Activated naive CD4-positive, alpha-beta T cell treated with anti-CD3 and anti-CD28 coated beads for 36 hours (primary cell): ENCODE measurements at regions not wholly inside any gene's neighbourhood (a gene's known extent, or its start where the extent isn't known, plus 50 kb on each side); places are given as distances from the start of the nearest gene placed in this dataset.

Source experiments
- CTCF ChIA-PET: fragments of 350-600 bp; sonication (Branson Sonifier 250); formaldehyde crosslinking; loops from one replicate; lab custom pipeline; 2021; ENCODE audit warnings: antibody characterized with exemption; lab: Charles Lee
- DNase-seq: peaks from one replicate; pipeline ENCODE4 v3.0.0-alpha.2; 2020
- H3K27ac Mint-ChIP-seq: one replicate; pipeline ENCODE4 v1.8.0; 2021; ENCODE audit warnings: mild to moderate bottlenecking, mixed read lengths
- H3K27me3 Mint-ChIP-seq: one replicate; pipeline ENCODE4 v1.8.0; 2021; ENCODE audit warnings: low read depth, mixed read lengths
- H3K36me3 Mint-ChIP-seq: one replicate; pipeline ENCODE4 v1.8.0; 2021; ENCODE audit warnings: low read depth, mixed read lengths
- H3K4me1 Mint-ChIP-seq: one replicate; pipeline ENCODE4 v1.8.0; 2021; ENCODE audit warnings: low read depth, mixed read lengths
- H3K4me3 Mint-ChIP-seq: one replicate; pipeline ENCODE4 v1.8.0; 2021; ENCODE audit warnings: mild to moderate bottlenecking, moderate library complexity, mixed read lengths
- H3K9me3 Mint-ChIP-seq: one replicate; pipeline ENCODE4 v1.8.0; 2021; ENCODE audit warnings: mixed read lengths
- intact Hi-C: fragments of 100-400 bp; cut with micrococcal nuclease; formaldehyde crosslinking; loops from one replicate; pipeline ENCODE4 v1.15.1; 2023

- Mint-ChIP-seq H3K27ac (no peak overlapping the region), H3K9me3 (no peaks in the 10 kb centered on the region), H3K27me3 (no peaks in the 10 kb centered on the region), H3K4me3 (no peak overlapping the region), H3K36me3 (no peaks in the 10 kb centered on the region), H3K4me1 (no peaks in the 10 kb centered on the region)
- intact Hi-C loops = loop anchor here (2.0 kb wide), 1 partner anchor 19 kb away; no protein-coding TSS in a partner anchor
- no peak for DNase-seq
- CTCF ChIA-PET = no interaction called here
Observed at GRCh38 chr5:40309851-40310250, 369.9 kb upstream of the PTGER4 start.

- Mint-ChIP-seq H3K27ac (no peak overlapping the region), H3K4me3 (no peak overlapping the region), H3K27me3 (no peaks in the 10 kb centered on the region), H3K4me1 (no peaks in the 10 kb centered on the region), H3K9me3 (no peaks in the 10 kb centered on the region), H3K36me3 (no peaks in the 10 kb centered on the region)
- CTCF ChIA-PET = no interaction called here
- no peak for DNase-seq
- intact Hi-C loops = loop anchor here (2.0 kb wide), 1 partner anchor 18 kb away; no protein-coding TSS in a partner anchor
Observed at GRCh38 chr5:40308867-40309266, 370.8 kb upstream of the PTGER4 start.

- Mint-ChIP-seq H3K27me3 (no peaks in the 10 kb centered on the region), H3K4me1 (no peaks in the 10 kb centered on the region), H3K9me3 (no peaks in the 10 kb centered on the region), H3K27ac (no peak overlapping the region), H3K36me3 (no peaks in the 10 kb centered on the region), H3K4me3 (no peak overlapping the region)
- CTCF ChIA-PET = no interaction called here
- intact Hi-C loops = loop anchor here (2.0 kb wide), 1 partner anchor 17 kb away; no protein-coding TSS in a partner anchor
- no peak for DNase-seq
Observed at GRCh38 chr5:40307920-40308319, 371.8 kb upstream of the PTGER4 start.

GRCh38 chr5:40306869-40307487, 372.7 kb upstream of the PTGER4 start:
- intact Hi-C loops = no loop called here
- DNase-seq = no peak
- Mint-ChIP-seq H3K4me3 (no peak overlapping the region), H3K27ac (no peak overlapping the region), H3K4me1 (no peaks in the 10 kb centered on the region), H3K36me3 (no peaks in the 10 kb centered on the region), H3K9me3 (no peaks in the 10 kb centered on the region), H3K27me3 (no peaks in the 10 kb centered on the region)
- CTCF ChIA-PET = interaction anchor here (0.6 kb wide), 1 partner anchor 16 kb away, joined by 3 read pairs; no protein-coding TSS in a partner anchor

- Mint-ChIP-seq H3K27ac (no peak overlapping the region), H3K4me3 (no peak overlapping the region), H3K27me3 (no peaks in the 10 kb centered on the region), H3K4me1 (peaks cover 20% of the 10 kb centered on the region), H3K9me3 (no peaks in the 10 kb centered on the region), H3K36me3 (no peaks in the 10 kb centered on the region)
- DNase-seq = no peak
- intact Hi-C loops = no loop called here
- CTCF ChIA-PET = interaction anchor here (0.9 kb wide), 1 partner anchor 10 kb away, joined by 3 read pairs; no protein-coding TSS in a partner anchor
Observed at GRCh38 chr5:40292006-40292405, 387.7 kb upstream of the PTGER4 start.

- peaks cover 20% of the 10 kb centered on the region for H3K4me1 Mint-ChIP-seq
- H3K9me3 Mint-ChIP-seq = no peaks in the 10 kb centered on the region
- H3K27me3 Mint-ChIP-seq = no peaks in the 10 kb centered on the region
- intact Hi-C loops = loop anchor here (2.0 kb wide), 1 partner anchor 17 kb away; no protein-coding TSS in a partner anchor
- CTCF ChIA-PET = interaction anchor here (0.5 to 0.9 kb wide), 3 partner anchors 11 to 363 kb away, joined by 3 to 4 read pairs (median 3); no protein-coding TSS in a partner anchor
- DNase-seq = no peak
- no peaks in the 10 kb centered on the region for H3K36me3 Mint-ChIP-seq
- no peak overlapping the region for H3K27ac Mint-ChIP-seq
- no peak overlapping the region for H3K4me3 Mint-ChIP-seq
Observed at GRCh38 chr5:40291338-40291737, 388.4 kb upstream of the PTGER4 start.

GRCh38 chr5:40288800-40289485, 390.8 kb upstream of the PTGER4 start:
- intact Hi-C loops = no loop called here
- no peak for DNase-seq
- Mint-ChIP-seq H3K36me3 (no peaks in the 10 kb centered on the region), H3K4me3 (no peak overlapping the region), H3K27ac (no peak overlapping the region), H3K9me3 (no peaks in the 10 kb centered on the region), H3K27me3 (no peaks in the 10 kb centered on the region), H3K4me1 (peaks cover 24% of the 10 kb centered on the region)
- CTCF ChIA-PET = no interaction called here

GRCh38 chr5:40284863-40285262, 394.9 kb upstream of the PTGER4 start:
- Mint-ChIP-seq H3K27ac (no peak overlapping the region), H3K36me3 (no peaks in the 10 kb centered on the region), H3K27me3 (no peaks in the 10 kb centered on the region), H3K4me1 (peaks cover 12% of the 10 kb centered on the region), H3K4me3 (no peak overlapping the region), H3K9me3 (no peaks in the 10 kb centered on the region)
- CTCF ChIA-PET = interaction anchor here (0.9 kb wide), 1 partner anchor 9 kb away, joined by 3 read pairs; no protein-coding TSS in a partner anchor
- intact Hi-C loops = no loop called here
- DNase-seq = no peak

GRCh38 chr5:40278881-40279280, 400.8 kb upstream of the PTGER4 start:
- CTCF ChIA-PET = no interaction called here
- Mint-ChIP-seq H3K4me1 (peaks cover 62% of the 10 kb centered on the region), H3K27me3 (no peaks in the 10 kb centered on the region), H3K27ac (peak overlapping the region; percentile 95), H3K4me3 (no peak overlapping the region), H3K36me3 (no peaks in the 10 kb centered on the region), H3K9me3 (no peaks in the 10 kb centered on the region)
- no peak for DNase-seq
- intact Hi-C loops = loop anchor here (5.0 to 10.0 kb wide), 5 partner anchors 478 to 1104 kb away; partner anchors contain the start of genes FYB1 and TTC33

- Mint-ChIP-seq H3K27me3 (no peaks in the 10 kb centered on the region), H3K27ac (peak overlapping the region; percentile 95), H3K9me3 (no peaks in the 10 kb centered on the region), H3K36me3 (no peaks in the 10 kb centered on the region), H3K4me1 (peaks cover 73% of the 10 kb centered on the region), H3K4me3 (no peak overlapping the region)
- CTCF ChIA-PET = interaction anchor here (0.6 to 1.4 kb wide), 9 partner anchors 20 to 1586 kb away, joined by 3 to 5 read pairs (median 3); no protein-coding TSS in a partner anchor
- intact Hi-C loops = loop anchor here (1.0 to 10.0 kb wide), 24 partner anchors 19 to 1103 kb away; partner anchors contain the start of genes FYB1, PTGER4, RPL37 and TTC33
- peak; percentile 67 for DNase-seq
Observed at GRCh38 chr5:40277161-40277906, 402.4 kb upstream of the PTGER4 start.

- no peak overlapping the region for H3K4me3 Mint-ChIP-seq
- no peaks in the 10 kb centered on the region for H3K27me3 Mint-ChIP-seq
- CTCF ChIA-PET = interaction anchor here (1.0 to 1.4 kb wide), 2 partner anchors 10 to 19 kb away, joined by 3 to 4 read pairs; no protein-coding TSS in a partner anchor
- peak; percentile 31 for DNase-seq
- peaks cover 78% of the 10 kb centered on the region for H3K4me1 Mint-ChIP-seq
- no peaks in the 10 kb centered on the region for H3K9me3 Mint-ChIP-seq
- peak overlapping the region; percentile 95 for H3K27ac Mint-ChIP-seq
- H3K36me3 Mint-ChIP-seq = no peaks in the 10 kb centered on the region
- intact Hi-C loops = loop anchor here (1.0 to 10.0 kb wide), 24 partner anchors 18 to 1102 kb away; partner anchors contain the start of genes FYB1, PTGER4, RPL37 and TTC33
Observed at GRCh38 chr5:40276426-40277102, 403.2 kb upstream of the PTGER4 start.
